T-helper 2 cell (primary cell): ENCODE measurements at regions not wholly inside any gene's neighbourhood (a gene's known extent, or its start where the extent isn't known, plus 50 kb on each side); places are given as distances from the start of the nearest gene placed in this dataset.
"Not testable (repeated sequence)": the region's sequence is repeated elsewhere in the genome, so short reads cannot be mapped to it uniquely, and the experiment has no call there.

Experiments
- DNase-seq, 5 experiments: peaks; one replicate each; pipeline versions ENCODE4 v3.0.0 to v3.0.0-alpha.2; 2012 to 2022

- DNase-seq = no peak
Measured at GRCh38 chr6:102986086-102986485, 1592.6 kb downstream of the GRIK2 start.

DNA sequence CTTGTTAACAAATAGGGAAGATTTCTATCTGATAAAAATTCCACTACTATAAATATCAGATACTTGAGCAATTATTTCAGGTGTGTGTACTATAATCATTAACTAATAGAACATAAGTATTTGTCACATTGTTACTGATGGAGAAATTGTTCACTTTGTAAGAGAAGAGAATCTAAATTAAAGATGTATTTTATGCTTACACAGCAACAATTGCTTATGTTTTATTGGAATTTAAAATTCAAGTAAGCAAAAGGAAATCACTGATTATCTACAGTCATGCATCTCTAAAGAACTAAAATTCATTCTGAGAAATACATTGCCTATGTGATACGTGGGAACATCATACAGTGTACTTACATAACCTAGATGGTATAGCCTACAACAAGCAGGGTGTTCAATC is 1590.8 kb downstream of the GRIK2 start:
- DNase-seq = no peak

- no peak for DNase-seq
Measured at GRCh38 chr6:102981490-102982015, 1588.0 kb downstream of the GRIK2 start.

DNA sequence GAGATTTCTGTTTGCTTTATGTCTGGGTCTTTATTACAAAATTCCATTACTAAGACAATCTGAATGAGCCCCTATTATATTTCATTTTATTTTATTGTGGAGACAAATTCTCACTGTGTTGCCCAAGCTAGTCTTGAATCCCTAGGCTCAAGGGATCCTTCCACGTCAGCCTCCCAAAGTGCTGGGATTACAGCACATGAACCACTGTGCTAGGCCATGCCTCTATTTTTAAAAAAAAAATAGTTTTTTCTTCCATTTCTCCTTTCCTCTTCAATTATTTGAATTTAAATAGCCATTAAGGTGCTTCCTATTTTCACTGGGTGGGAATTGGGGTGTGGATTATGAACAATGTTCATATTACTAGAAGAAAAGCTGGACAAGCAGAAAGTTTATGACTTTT is 1587.4 kb downstream of the GRIK2 start:
- no peak for DNase-seq

GRCh38 chr6:102961902-102962301 is 1568.4 kb downstream of the GRIK2 start:
- DNase-seq = no peak

DNA sequence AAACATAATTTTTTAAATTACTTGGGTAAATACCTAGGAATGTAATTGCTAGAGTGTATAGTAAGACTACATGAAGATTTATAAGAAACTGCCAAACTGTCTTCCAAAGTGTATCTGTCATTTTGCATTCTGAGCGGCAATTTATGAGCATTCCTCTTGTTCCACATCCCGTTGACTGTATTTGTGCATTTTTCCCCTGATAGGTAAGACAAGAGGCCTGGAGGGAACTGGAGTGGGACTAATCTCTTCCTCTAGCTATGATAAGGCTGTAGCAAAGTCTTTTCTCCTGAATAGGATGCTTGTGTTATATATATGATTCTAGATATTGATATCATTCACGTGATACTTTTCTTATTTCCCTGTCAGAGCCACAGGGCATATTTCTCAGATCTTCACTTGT is 1557.5 kb downstream of the GRIK2 start:
- no peak for DNase-seq

DNA sequence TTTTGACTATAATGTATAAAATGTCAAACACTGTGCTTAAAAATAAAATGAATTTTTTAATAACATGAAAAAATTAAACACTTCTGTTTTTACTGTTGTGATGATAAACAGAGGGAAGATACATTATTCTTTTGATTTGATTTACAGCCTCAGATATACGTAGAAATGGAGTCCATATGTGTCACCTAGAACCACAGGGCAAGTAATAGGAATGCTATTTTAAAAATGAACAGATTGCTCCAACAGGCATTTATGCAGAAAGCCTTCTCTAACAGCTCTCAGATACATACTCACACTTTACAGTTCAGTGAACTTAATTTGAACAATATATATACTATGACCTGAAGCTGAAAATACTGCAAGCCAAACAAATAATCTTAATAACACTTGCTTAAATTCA is 1551.0 kb downstream of the GRIK2 start:
- DNase-seq = no peak

- DNase-seq = no peak
Measured at GRCh38 chr6:102942206-102942605, 1548.7 kb downstream of the GRIK2 start.

- no peak for DNase-seq
Measured at GRCh38 chr6:102936959-102937358, 1543.5 kb downstream of the GRIK2 start.

DNA sequence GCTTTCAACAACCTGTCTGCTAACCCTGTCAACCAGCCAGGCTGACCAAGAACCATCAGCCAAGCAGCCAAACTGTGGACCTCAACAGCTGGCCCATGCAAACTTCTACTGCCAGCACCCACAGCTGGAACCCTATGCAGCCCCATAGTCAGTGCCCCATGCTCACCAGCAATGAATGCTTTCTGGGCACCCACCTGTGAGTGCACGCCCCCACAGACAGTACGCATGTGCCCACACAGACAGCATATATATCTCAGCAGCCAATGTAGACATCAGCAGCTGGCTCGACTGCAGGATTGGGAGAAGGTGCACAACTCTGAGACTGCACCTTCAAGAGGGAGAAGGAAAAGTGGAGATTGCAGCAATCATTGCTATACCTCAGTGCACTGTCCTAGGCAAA is 1534.6 kb downstream of the GRIK2 start:
- DNase-seq = no peak

DNA sequence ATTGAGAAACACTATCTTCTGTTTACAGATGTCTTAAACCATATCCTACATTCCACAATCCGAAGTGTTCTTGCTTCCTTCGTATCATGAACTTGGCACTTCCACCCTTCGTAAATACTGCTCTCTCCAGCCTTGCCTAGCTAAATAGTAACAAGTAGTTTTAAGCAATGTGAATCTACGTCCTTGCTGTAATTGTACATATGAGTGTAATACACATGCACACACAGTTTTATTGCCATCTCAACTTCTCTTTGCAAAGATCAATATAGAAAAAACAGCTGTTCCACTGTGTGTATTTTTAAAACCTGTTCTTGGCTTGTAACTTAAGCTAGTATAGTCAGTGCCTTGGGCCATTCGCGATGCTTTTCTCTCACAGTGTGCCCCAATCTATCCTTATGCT is 1524.7 kb downstream of the GRIK2 start:
- DNase-seq = no peak

- no peak for DNase-seq
Measured at GRCh38 chr6:102911571-102911970, 1518.1 kb downstream of the GRIK2 start.

- DNase-seq = not testable (repeated sequence)
Measured at GRCh38 chr6:102910701-102911139, 1517.2 kb downstream of the GRIK2 start.

- DNase-seq = no peak
Measured at GRCh38 chr6:102907181-102907580, 1513.7 kb downstream of the GRIK2 start.

DNA sequence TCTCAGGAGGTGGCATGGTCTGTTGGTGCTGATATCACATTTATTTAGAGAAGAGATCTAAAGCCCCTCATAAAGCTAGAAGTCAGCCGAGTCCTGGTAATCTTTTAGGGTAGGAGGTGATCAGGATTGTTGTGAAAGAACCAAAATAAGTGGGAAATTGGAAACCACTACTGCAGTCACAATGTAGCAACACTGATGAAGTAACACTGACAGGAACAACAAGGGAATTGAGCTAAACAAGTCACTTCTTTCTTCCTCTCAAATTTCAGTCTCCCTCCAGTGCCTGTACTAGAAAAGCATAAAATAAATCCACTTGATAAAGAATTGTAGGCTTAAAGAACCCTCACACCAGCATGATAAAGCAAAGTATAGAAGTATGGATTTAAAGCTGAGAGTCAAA is 1509.0 kb downstream of the GRIK2 start:
- no peak for DNase-seq

- peak in 1 of 5 experiments; percentile 1 for DNase-seq
Measured at GRCh38 chr6:102895683-102896082, 1502.2 kb downstream of the GRIK2 start.

DNA sequence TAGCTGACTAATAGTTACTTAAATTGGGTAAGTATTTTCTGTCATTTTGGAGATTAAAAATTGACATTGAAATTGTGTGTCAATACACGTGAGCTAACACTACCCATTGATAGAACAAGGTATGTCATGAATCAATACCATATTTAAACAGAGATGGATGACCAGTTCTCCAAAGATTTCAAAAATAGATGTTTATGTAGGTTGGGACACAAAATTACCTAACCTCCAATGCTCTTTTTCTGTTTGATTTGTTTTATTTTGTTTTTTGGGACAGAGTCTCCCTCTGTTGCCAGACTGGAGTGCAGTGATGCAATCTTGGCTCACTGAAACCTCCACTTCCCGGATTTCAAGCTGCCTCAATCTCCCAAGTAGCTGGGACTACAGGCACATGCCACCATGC is 1491.7 kb downstream of the GRIK2 start:
- no peak for DNase-seq

DNA sequence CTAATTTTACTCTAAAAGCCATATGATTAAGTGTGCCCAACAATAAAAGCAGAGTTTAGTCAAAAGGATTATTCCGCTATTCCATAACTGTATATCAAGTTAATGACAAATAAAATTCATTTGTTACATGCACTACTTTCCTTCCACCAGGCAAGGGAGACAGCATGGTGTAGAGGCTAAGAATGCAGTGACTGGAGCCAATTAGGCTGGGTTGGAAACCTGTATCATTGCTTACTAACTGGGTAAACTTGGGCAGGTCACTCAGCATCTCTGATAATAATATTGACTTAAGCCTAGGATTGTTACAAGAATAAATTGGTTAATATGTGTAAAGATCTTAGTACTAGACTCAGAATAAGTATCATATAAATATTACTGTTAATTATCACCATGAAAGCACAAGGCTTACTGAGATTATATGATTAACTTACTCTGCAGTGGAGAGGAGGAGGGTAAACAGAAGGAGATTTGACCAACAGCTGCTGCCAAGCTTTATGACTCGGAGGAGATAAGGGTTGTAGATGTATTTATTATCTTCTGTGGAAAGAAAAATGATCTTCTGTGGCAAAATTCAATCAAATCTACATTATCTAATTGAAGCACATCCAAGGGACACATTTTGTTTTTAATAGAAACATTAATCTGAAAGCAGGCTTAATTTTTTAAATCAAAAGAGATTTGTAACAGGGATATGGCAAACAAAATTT is 1459.9 kb downstream of the GRIK2 start:
- no peak for DNase-seq

GRCh38 chr6:102848796-102849195 is 1455.3 kb downstream of the GRIK2 start:
- DNase-seq = no peak

DNA sequence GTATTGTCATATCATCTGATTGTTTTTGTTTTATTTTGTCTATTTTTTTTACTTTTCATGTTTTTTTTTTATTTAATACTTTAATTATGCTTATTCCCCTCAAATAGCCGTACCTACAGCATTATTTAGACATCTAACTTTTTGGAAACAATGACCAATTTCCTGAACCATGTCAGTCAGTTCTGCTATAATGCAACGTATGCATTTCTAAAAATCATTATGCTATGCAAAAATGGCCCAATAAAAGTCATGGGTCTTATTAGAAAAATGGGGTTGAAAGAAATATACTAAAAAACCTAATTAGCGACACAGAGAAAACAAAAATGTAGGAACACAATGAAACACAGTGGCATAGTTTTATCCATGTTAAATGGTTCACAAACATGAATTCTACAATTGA is 1454.7 kb downstream of the GRIK2 start:
- DNase-seq = no peak

DNA sequence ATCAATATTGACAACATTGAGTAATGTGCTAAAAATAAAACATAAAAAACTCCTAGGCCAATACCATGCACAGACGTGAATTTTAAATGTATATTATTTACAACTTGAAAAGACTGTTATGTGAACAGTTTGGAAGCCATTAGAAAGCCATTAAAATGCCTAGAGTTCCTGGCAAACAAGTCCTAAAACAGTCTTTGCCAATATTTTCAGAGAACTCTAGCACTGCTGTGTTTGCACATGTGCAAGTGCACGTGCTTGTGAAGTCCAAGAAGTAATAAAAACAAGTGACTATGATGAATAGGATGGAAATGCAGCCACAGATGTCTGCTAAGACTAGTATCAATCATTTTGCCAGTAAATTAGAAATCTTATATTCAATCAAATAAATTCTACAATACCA is 1447.6 kb downstream of the GRIK2 start:
- no peak for DNase-seq

DNA sequence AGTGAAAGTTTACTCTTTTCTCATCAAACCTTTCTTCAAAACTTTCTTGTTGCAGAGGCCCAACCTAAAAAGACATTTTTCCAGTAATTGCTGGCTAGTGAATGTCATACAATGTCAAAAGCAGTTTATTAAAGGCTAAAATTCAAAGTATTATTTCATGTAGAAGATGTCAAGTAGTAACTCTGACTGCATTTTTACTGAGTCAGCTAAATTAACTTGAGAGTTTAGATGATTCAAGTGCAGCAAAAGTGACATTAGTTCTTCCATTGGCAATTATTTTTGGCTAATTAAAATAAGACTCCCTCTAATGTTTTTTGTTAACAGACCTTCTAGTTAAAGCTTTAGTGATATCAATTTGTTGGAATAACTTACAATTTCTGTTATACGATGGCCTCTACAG is 1438.5 kb downstream of the GRIK2 start:
- no peak for DNase-seq

- no peak for DNase-seq
Measured at GRCh38 chr6:102820098-102820497, 1426.6 kb downstream of the GRIK2 start.

DNA sequence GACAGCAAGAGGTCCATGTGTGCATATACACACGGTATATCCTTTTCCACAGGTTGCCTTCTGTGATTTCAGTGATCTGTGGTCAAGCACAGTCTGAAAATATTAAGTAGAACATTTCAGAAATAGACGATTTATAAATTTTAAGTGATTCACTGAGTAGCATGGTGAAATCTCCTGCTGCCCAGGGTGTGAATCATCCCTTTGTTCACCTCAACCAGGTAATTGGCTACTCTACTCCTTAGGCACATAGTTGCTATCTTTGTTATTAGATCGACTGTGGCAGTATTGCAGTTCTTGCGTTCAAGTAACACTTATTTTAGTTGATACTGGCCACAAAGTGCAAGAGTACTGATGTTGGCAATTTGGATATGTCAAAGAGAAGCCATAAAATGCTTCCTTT is 1421.7 kb downstream of the GRIK2 start:
- no peak for DNase-seq
